Gastrocnemius medialis (tissue), 4 donors: ENCODE measurements at regions not wholly inside any gene's neighbourhood (a gene's known extent, or its start where the extent isn't known, plus 50 kb on each side); places are given as distances from the start of the nearest gene placed in this dataset.

Source experiments
- POLR2A ChIP-seq, 2 donors: fragments of 450-650 bp; IDR thresholded peaks; one replicate each; pipeline ENCODE4 v1.6.1; 2017; ENCODE audit warnings: antibody characterized with exemption in 2 of 2, mild to moderate bottlenecking in 2 of 2, moderate library complexity in 2 of 2
- TF ChIP-seq, protein P1 (sequence below), 5 experiments: fragments of 450-650 bp in 3 of 5; fragments of 200-600 bp in 2 of 5; sonication (generic) in 2 of 5; IDR thresholded peaks in 4 of 5; conservative IDR thresholded peaks in 1 of 5; 1 replicate in 4 of 5; 2 replicates in 1 of 5; pipeline ENCODE4 v1.5.1; 2016 to 2019; ENCODE audit warnings: antibody characterized with exemption in 5 of 5, mild to moderate bottlenecking in 3 of 5, moderate library complexity in 3 of 5

DNA sequence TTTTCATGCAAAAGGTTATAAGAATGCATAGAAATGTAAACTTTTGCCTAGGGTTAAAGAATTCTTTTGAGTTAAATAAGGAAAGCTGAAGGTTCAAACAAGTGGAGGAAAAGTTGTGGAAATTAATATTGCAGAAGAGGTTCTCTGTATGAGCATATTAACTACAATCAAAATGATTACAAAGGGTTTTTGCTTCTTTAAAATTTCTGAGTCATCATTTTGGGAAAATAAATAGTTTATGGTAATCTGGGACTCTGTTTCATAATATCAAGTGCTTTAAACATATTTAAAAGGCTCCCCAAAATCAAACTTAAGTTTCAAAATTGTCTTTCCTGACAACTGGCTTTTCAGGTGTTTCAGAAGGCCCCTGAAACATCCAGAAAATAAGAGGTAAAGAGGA lies 415.7 kb downstream of the ZNF804A start:
- TF ChIP-seq, protein P1, sequence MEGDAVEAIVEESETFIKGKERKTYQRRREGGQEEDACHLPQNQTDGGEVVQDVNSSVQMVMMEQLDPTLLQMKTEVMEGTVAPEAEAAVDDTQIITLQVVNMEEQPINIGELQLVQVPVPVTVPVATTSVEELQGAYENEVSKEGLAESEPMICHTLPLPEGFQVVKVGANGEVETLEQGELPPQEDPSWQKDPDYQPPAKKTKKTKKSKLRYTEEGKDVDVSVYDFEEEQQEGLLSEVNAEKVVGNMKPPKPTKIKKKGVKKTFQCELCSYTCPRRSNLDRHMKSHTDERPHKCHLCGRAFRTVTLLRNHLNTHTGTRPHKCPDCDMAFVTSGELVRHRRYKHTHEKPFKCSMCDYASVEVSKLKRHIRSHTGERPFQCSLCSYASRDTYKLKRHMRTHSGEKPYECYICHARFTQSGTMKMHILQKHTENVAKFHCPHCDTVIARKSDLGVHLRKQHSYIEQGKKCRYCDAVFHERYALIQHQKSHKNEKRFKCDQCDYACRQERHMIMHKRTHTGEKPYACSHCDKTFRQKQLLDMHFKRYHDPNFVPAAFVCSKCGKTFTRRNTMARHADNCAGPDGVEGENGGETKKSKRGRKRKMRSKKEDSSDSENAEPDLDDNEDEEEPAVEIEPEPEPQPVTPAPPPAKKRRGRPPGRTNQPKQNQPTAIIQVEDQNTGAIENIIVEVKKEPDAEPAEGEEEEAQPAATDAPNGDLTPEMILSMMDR (IDR thresholded peaks at IDR 0.05 in 4 of 5, conservative IDR thresholded peaks at IDR 0.05 in 1 of 5), result no peak
- TF ChIP-seq POLR2A (IDR thresholded peaks at IDR 0.05), result no peak
